ENCODE measurements at regions not wholly inside any gene's neighbourhood (a gene's known extent, or its start where the extent isn't known, plus 50 kb on each side); places are given as distances from the start of the nearest gene placed in this dataset.
"Not testable (repeated sequence)": the region's sequence is repeated elsewhere in the genome, so short reads cannot be mapped to it uniquely, and the experiment has no call there.

DNA sequence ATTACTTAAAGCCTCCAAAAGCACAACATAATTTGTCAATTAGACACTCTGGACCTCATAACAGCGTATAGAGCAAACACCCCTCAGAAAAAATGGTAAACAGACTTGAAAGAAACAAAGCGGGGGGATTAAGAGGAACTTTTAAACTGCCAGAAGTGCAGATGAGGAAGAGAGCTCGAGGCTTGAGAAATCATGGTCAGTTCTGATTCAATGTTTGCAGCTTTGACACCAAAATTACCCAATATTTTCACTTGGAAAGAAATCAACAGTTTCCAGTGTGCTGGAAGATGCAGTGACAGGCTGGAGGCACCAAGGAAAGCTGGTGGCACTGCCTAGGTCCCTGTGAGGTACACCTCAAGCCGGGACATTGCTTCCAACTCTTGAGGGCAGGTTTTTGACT, 180.9 kb upstream of the TOX3 start:
- no peak for DNase-seq (ENCODE audit: low spot score)

- DNase-seq (ENCODE audit: low spot score), result no peak
Observed at GRCh38 chr16:52727441-52727840, 180.5 kb upstream of the TOX3 start.

DNA sequence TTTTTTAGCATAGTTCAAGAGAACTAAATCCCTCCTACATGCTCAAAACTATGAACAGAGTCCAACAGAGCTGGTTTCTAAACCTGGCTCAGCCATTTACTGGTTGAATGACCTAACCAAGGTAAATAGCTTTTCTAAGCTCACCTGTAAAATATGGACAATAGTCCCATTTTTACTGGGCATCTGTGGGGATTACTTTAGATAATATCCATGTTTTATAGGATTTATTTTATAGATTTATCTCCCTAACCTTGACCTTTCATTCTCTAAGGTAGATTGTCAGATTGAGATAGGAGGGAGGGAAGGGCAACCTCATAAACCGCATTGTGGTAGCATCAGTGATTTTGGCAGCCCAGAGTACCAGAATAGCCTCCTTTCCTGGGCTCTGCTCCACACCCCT, 178.5 kb upstream of the TOX3 start:
- DNase-seq (ENCODE audit: low spot score), result no peak

- no peak for DNase-seq (ENCODE audit: low spot score)
Observed at GRCh38 chr16:52725043-52725442, 178.1 kb upstream of the TOX3 start.

- no peak for DNase-seq (ENCODE audit: low spot score)
Observed at GRCh38 chr16:52721331-52721730, 174.4 kb upstream of the TOX3 start.

- no peak for DNase-seq (ENCODE audit: low spot score)
Observed at GRCh38 chr16:52718046-52718445, 171.1 kb upstream of the TOX3 start.

DNA sequence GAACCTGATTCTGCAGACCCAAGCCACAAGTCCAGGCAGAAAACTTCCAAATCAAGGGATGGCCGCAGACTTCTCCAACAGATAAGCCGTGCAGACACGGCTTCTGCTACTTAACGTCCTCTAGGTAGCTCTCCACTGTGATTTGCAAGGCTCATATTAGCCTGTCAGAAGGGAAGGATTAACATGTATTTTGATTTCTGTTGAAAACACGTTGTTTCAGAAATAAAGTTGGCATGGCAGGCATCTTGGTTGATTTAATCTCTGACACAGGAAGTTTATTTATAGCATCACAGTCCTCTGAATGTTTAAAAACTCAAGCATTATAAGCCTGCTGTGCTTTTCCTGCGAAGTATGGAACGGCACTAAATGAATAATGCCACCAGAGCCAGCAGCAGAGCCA, 166.8 kb upstream of the TOX3 start:
- DNase-seq (ENCODE audit: low spot score), result no peak

DNA sequence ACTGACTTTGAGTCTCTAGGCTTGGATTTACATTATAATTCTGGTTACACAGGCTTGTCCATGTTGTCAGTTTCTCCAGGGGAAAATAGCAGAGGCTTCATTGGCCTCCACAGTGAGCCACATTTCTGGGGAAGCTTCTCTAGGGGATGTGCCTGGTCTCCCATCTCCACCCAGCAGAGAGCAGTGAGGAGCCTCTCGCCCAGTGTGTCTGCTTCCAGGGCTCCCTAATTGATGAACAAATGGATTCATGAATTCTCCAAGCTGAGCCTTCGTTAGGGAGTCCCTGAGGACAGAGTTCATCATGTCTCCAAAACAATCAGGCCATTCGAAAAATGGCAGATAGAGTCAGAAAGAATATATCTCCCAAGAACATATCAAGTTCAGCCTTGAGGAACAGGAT, 162.4 kb upstream of the TOX3 start:
- DNase-seq (ENCODE audit: low spot score), result no peak

GRCh38 chr16:52708476-52708875, 161.5 kb upstream of the TOX3 start:
- DNase-seq (ENCODE audit: low spot score), result no peak

GRCh38 chr16:52707676-52708337, 160.9 kb upstream of the TOX3 start:
- no peak for DNase-seq (ENCODE audit: low spot score)

- no peak for DNase-seq (ENCODE audit: low spot score)
Observed at GRCh38 chr16:52705122-52705521, 158.2 kb upstream of the TOX3 start.

DNA sequence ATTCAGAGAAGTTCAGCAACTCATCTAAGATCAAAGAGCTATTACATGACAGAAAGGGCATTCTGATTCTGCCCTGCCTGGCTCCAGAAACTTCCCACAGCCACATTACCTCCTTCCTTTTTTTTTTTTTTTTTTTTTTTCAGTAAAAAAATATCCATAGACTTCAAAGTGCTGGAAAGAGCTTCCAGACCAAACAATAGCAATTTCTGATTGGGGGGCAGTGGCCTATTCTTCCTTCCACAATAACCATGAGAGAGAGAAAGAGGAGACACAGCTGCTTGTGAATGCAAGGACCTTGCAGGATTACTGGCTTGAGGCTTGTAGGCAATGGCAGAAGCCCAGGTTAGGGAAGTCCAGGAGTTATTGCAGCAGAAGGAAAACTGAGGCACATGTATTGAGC, 151.0 kb upstream of the TOX3 start:
- DNase-seq (ENCODE audit: low spot score), result no peak

DNA sequence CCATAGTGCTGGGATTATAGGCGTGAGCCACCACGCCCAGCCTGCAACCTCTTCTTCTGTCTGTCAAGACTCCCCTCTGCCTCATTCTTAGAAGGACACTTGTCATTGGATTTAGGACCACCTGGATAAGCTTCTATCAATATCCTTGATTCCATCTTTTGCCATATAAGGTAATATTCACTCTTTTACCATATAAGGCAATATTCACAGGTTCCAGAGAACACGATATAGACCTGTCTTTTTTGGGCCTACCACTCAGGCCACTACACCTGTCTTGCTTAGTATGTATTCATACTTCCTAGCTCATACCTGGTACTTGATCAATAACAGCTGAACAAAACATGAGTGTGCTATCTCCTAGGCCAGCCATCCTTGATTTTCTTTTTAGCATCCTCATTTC, 149.2 kb upstream of the TOX3 start:
- DNase-seq (ENCODE audit: low spot score), result no peak

GRCh38 chr16:52690468-52690867, 143.5 kb upstream of the TOX3 start:
- no peak for DNase-seq (ENCODE audit: low spot score)

- no peak for DNase-seq (ENCODE audit: low spot score)
Observed at GRCh38 chr16:52680993-52681392, 134.1 kb upstream of the TOX3 start.

DNA sequence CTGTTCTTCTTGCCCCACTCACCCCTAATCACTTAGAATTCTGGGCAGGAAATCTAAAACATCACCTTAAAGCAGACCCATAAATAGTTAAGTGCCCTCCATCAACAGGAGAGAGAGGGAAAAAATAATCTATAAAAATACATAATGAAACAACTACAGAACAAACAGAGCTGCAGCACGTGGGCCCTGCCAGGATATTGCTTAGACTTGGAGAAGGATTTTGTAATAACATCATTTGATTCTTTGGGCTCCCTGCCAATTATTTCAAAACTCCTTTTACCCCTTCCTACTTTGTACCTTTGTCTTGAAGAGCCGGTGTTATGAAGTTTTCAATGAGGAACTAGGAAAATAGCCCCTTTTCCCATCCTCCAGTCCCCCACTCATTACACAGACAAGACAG, 130.6 kb upstream of the TOX3 start:
- DNase-seq (ENCODE audit: low spot score), result no peak

- no peak for DNase-seq (ENCODE audit: low spot score)
Observed at GRCh38 chr16:52676959-52677358, 130.0 kb upstream of the TOX3 start.

GRCh38 chr16:52671590-52671989, 124.6 kb upstream of the TOX3 start:
- DNase-seq (ENCODE audit: low spot score), result no peak

DNA sequence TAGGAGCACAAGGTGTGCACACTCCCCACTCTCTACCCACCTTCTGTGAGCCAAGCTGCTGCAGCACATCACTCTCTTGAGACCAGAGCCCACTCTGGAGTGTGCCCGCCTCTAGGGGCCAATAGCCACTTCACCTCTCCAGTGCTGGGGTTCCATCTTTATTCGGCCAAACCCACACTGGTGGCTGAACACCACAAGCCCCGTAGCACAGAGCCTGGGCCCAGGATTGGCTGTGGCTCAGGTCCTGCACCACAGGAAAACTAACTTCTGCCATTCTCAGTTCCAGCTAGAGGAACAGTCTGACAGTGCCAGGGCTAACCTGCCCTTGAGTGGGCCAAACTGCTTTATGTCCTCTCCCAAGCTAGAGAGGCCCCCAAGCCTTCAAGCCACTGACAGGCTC, 111.0 kb upstream of the TOX3 start:
- no peak for DNase-seq (ENCODE audit: low spot score)

GRCh38 chr16:52655916-52656315, 109.0 kb upstream of the TOX3 start:
- not testable (repeated sequence) for DNase-seq (ENCODE audit: low spot score)

DNA sequence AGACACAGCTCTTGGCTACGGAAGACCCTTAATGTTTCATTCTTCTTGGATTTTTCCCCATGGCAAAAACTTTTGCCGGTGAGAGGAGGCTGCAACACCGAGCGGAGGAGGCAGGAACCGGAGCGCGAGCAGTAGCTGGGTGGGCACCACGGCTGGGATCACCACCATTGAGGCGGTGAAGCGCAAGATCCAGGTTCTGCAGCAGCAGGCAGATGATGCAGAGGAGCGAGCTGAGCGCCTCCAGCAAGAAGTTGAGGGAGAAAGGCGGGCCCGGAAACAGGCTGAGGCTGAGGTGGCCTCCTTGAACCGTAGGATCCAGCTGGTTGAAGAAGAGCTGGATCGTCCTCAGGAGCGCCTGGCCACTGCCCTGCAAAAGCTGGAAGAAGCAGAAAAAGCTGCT, 108.2 kb upstream of the TOX3 start:
- DNase-seq (ENCODE audit: low spot score), result not testable (repeated sequence)

DNA sequence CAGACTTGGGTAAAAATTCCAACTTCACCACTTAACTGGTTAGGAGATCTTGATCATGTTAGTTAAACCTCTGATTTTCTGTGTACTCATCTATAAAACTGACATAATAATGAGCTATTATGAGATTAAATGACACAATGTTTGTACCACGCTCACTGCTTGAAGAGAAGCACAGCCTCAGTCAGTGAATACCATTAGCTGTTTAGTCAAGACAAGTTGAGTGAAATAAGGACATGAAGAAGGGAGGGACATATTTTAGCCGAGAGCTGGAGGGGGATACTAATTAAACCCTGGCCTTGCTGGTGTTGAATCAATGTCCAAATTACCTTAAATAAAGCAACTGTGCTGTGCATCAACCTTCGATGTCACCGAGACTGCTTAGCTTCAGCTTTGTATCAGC, 105.1 kb upstream of the TOX3 start:
- DNase-seq (ENCODE audit: low spot score), result no peak

- no peak for DNase-seq (ENCODE audit: low spot score)
Observed at GRCh38 chr16:52650789-52651188, 103.8 kb upstream of the TOX3 start.

DNA sequence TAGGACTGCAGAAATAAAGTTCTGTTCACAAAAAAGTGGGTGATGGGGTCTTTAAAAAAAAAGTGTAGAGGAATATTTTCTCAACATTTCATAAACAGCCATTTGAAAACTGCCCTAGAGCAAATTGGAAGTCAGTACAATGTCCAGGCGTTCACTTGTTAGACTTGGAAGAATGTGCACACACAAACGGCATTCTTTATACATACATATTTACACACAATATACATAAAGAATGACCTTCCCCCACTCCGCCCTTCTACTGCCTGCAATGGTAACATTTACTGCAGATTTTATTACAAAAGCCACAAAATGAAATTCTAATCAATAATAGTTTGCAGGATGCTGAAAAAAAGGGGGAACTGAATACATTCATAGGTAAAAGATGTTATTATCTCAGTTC, 103.4 kb upstream of the TOX3 start:
- DNase-seq (ENCODE audit: low spot score), result no peak

DNA sequence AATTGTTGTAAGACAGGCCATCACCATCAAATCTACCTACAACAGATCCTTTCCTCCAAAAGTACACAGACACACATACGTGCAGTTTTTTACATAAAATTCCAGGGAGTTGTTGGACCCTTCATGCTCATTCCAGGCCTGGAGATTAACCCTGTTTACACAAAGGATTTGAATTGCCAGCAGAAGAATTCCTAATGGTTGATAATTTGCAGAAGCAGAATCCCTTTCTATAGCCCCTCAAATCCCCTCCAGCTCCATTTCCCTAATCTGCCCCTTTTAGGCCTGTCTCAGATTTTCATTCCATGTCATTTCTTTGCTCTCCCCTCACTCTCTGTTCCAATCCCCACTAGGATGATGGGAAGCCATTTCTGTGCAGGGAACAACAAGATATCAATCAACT, 102.9 kb upstream of the TOX3 start:
- DNase-seq (ENCODE audit: low spot score), result no peak

Measured in kidney capillary endothelial cell (primary cell).